ENCODE measurements at regions not wholly inside any gene's neighbourhood (a gene's known extent, or its start where the extent isn't known, plus 50 kb on each side); places are given as distances from the start of the nearest gene placed in this dataset.

GRCh38 chr4:125979950-125980349 lies 665.2 kb downstream of the FAT4 start:
- WGBS, result 72% methylated on average over 6 of the region's 6 CpGs
- no peaks in the 10 kb centered on the region for H3K36me3 ChIP-seq (ENCODE audit: control insufficient read depth in 4 of 4, insufficient read depth in 3 of 4, low read depth in 1 of 4, low read length in 3 of 4)
- H3K27me3 ChIP-seq (ENCODE audit: control insufficient read depth in 4 of 4, insufficient read depth in 4 of 4, low read length in 3 of 4), result no peaks in the 10 kb centered on the region
- DNase-seq (ENCODE audit: low spot score), result no peak
- TF ChIP-seq FOXA2 (IDR thresholded peaks at IDR 0.05), result no peak
- no peak for TF ChIP-seq REST (IDR thresholded peaks at IDR 0.05)
- TF ChIP-seq SP1 (IDR thresholded peaks at IDR 0.05), result no peak
- no peak overlapping the region for H3K27ac ChIP-seq (ENCODE audit: low read depth in 1 of 2, low read length in 2 of 2)
- H3K4me3 ChIP-seq (ENCODE audit: low read depth in 1 of 3, low read length in 3 of 3), result no peak overlapping the region
- no peaks in the 10 kb centered on the region for H3K9me3 ChIP-seq (ENCODE audit: control insufficient read depth in 4 of 4, low read length in 3 of 4)
- H3K4me1 ChIP-seq (ENCODE audit: control insufficient read depth in 4 of 4, insufficient read depth in 4 of 4, low read length in 3 of 4), result no peaks in the 10 kb centered on the region
- H3K9ac ChIP-seq (ENCODE audit: low read depth in 1 of 2, low read length in 2 of 2), result no peak overlapping the region

- Histone ChIP-seq H3K4me1 (ENCODE audit: control insufficient read depth in 4 of 4, insufficient read depth in 4 of 4, low read length in 3 of 4) (no peaks in the 10 kb centered on the region), H3K4me3 (ENCODE audit: low read depth in 1 of 3, low read length in 3 of 3) (no peak overlapping the region), H3K27me3 (ENCODE audit: control insufficient read depth in 4 of 4, insufficient read depth in 4 of 4, low read length in 3 of 4) (no peaks in the 10 kb centered on the region), H3K9me3 (ENCODE audit: control insufficient read depth in 4 of 4, low read length in 3 of 4) (no peaks in the 10 kb centered on the region), H3K27ac (ENCODE audit: low read depth in 1 of 2, low read length in 2 of 2) (no peak overlapping the region), H3K36me3 (ENCODE audit: control insufficient read depth in 4 of 4, insufficient read depth in 3 of 4, low read depth in 1 of 4, low read length in 3 of 4) (no peaks in the 10 kb centered on the region), H3K9ac (ENCODE audit: low read depth in 1 of 2, low read length in 2 of 2) (no peak overlapping the region)
- TF ChIP-seq RAD21 (IDR thresholded peaks at IDR 0.05), result no peak
- TF ChIP-seq MAX (IDR thresholded peaks at IDR 0.05), result no peak
- TF ChIP-seq FOXA2 (IDR thresholded peaks at IDR 0.05), result no peak
- no peak for TF ChIP-seq FOXA1 (IDR thresholded peaks at IDR 0.05)
- TF ChIP-seq HNF4A (conservative IDR thresholded peaks at IDR 0.05), result no peak
- TF ChIP-seq RXRA (IDR thresholded peaks at IDR 0.05), result no peak
- no peak for TF ChIP-seq TAF1 (conservative IDR thresholded peaks at IDR 0.05)
- TF ChIP-seq NR2F2 (IDR thresholded peaks at IDR 0.05), result no peak
- no peak for TF ChIP-seq HNF4G (IDR thresholded peaks at IDR 0.05)
- no peak for TF ChIP-seq SP1 (IDR thresholded peaks at IDR 0.05)
- no peak for TF ChIP-seq REST (IDR thresholded peaks at IDR 0.05)
- TF ChIP-seq GABPA (IDR thresholded peaks at IDR 0.05 in 1 of 2, conservative IDR thresholded peaks at IDR 0.05 in 1 of 2), result no peak
- no peak for TF ChIP-seq YY1 (IDR thresholded peaks at IDR 0.05)
- TF ChIP-seq JUND (IDR thresholded peaks at IDR 0.05), result no peak
- no peak for TF ChIP-seq CTCF (IDR thresholded peaks at IDR 0.05; ENCODE audit: low read depth, low read length, missing input control)
- TF ChIP-seq ATF3 (IDR thresholded peaks at IDR 0.05), result no peak
- no peak for TF ChIP-seq ZBTB33 (IDR thresholded peaks at IDR 0.05)
- TF ChIP-seq EGR1 (IDR thresholded peaks at IDR 0.05; ENCODE audit: low read depth in 2 of 2), result no peak
- WGBS, result 77% methylated on average over 1 of the region's 1 CpG
- DNase-seq (ENCODE audit: low spot score), result no peak
These were observed 668.4 kb downstream of the FAT4 start for GRCh38 chr4:125983168-125983567.
